ENCODE measurements at regions not wholly inside any gene's neighbourhood (a gene's known extent, or its start where the extent isn't known, plus 50 kb on each side); places are given as distances from the start of the nearest gene placed in this dataset.

DNA sequence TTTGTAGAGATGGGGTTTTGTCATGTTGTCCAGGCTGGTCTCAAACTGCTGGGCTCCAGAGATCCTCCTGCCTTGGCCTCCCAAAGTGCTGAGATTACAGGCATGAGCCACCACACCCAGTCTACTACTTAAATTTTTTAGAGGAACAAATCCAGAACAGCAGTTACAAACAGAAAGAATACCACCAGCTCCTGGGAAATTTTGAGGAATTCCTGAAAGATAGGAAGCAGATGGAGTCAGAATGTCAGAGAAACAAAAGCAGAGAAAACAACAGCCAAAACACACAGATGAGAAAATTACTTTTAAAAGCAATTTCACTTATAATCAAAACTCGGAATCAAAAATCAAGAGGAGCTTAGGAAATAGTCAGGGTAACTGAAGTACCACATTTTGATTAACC lies 543.3 kb upstream of the MARCKS start:
- no peaks in the 10 kb centered on the region; the same call in 1 of the 2 replicates for H3K36me3 ChIP-seq (ENCODE audit: insufficient read depth)
- TF ChIP-seq JUNB (IDR thresholded peaks at IDR 0.05; ENCODE audit: unreplicated experiment) (no peak), NANOG (IDR thresholded peaks at IDR 0.05; ENCODE audit: borderline replicate concordance) (no peak), CREB1 (CRISPR knock-in tag; IDR thresholded peaks at IDR 0.05; ENCODE audit: low read depth) (no peak)
- TF ChIP-seq, protein P1, sequence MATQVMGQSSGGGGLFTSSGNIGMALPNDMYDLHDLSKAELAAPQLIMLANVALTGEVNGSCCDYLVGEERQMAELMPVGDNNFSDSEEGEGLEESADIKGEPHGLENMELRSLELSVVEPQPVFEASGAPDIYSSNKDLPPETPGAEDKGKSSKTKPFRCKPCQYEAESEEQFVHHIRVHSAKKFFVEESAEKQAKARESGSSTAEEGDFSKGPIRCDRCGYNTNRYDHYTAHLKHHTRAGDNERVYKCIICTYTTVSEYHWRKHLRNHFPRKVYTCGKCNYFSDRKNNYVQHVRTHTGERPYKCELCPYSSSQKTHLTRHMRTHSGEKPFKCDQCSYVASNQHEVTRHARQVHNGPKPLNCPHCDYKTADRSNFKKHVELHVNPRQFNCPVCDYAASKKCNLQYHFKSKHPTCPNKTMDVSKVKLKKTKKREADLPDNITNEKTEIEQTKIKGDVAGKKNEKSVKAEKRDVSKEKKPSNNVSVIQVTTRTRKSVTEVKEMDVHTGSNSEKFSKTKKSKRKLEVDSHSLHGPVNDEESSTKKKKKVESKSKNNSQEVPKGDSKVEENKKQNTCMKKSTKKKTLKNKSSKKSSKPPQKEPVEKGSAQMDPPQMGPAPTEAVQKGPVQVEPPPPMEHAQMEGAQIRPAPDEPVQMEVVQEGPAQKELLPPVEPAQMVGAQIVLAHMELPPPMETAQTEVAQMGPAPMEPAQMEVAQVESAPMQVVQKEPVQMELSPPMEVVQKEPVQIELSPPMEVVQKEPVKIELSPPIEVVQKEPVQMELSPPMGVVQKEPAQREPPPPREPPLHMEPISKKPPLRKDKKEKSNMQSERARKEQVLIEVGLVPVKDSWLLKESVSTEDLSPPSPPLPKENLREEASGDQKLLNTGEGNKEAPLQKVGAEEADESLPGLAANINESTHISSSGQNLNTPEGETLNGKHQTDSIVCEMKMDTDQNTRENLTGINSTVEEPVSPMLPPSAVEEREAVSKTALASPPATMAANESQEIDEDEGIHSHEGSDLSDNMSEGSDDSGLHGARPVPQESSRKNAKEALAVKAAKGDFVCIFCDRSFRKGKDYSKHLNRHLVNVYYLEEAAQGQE (IDR thresholded peaks at IDR 0.05; ENCODE audit: unreplicated experiment), result no peak
- TF ChIP-seq, protein P2, sequence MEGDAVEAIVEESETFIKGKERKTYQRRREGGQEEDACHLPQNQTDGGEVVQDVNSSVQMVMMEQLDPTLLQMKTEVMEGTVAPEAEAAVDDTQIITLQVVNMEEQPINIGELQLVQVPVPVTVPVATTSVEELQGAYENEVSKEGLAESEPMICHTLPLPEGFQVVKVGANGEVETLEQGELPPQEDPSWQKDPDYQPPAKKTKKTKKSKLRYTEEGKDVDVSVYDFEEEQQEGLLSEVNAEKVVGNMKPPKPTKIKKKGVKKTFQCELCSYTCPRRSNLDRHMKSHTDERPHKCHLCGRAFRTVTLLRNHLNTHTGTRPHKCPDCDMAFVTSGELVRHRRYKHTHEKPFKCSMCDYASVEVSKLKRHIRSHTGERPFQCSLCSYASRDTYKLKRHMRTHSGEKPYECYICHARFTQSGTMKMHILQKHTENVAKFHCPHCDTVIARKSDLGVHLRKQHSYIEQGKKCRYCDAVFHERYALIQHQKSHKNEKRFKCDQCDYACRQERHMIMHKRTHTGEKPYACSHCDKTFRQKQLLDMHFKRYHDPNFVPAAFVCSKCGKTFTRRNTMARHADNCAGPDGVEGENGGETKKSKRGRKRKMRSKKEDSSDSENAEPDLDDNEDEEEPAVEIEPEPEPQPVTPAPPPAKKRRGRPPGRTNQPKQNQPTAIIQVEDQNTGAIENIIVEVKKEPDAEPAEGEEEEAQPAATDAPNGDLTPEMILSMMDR (conservative IDR thresholded peaks at IDR 0.05; ENCODE audit: low read depth in 2 of 2), result no peak
- TF ChIP-seq, protein P3, sequence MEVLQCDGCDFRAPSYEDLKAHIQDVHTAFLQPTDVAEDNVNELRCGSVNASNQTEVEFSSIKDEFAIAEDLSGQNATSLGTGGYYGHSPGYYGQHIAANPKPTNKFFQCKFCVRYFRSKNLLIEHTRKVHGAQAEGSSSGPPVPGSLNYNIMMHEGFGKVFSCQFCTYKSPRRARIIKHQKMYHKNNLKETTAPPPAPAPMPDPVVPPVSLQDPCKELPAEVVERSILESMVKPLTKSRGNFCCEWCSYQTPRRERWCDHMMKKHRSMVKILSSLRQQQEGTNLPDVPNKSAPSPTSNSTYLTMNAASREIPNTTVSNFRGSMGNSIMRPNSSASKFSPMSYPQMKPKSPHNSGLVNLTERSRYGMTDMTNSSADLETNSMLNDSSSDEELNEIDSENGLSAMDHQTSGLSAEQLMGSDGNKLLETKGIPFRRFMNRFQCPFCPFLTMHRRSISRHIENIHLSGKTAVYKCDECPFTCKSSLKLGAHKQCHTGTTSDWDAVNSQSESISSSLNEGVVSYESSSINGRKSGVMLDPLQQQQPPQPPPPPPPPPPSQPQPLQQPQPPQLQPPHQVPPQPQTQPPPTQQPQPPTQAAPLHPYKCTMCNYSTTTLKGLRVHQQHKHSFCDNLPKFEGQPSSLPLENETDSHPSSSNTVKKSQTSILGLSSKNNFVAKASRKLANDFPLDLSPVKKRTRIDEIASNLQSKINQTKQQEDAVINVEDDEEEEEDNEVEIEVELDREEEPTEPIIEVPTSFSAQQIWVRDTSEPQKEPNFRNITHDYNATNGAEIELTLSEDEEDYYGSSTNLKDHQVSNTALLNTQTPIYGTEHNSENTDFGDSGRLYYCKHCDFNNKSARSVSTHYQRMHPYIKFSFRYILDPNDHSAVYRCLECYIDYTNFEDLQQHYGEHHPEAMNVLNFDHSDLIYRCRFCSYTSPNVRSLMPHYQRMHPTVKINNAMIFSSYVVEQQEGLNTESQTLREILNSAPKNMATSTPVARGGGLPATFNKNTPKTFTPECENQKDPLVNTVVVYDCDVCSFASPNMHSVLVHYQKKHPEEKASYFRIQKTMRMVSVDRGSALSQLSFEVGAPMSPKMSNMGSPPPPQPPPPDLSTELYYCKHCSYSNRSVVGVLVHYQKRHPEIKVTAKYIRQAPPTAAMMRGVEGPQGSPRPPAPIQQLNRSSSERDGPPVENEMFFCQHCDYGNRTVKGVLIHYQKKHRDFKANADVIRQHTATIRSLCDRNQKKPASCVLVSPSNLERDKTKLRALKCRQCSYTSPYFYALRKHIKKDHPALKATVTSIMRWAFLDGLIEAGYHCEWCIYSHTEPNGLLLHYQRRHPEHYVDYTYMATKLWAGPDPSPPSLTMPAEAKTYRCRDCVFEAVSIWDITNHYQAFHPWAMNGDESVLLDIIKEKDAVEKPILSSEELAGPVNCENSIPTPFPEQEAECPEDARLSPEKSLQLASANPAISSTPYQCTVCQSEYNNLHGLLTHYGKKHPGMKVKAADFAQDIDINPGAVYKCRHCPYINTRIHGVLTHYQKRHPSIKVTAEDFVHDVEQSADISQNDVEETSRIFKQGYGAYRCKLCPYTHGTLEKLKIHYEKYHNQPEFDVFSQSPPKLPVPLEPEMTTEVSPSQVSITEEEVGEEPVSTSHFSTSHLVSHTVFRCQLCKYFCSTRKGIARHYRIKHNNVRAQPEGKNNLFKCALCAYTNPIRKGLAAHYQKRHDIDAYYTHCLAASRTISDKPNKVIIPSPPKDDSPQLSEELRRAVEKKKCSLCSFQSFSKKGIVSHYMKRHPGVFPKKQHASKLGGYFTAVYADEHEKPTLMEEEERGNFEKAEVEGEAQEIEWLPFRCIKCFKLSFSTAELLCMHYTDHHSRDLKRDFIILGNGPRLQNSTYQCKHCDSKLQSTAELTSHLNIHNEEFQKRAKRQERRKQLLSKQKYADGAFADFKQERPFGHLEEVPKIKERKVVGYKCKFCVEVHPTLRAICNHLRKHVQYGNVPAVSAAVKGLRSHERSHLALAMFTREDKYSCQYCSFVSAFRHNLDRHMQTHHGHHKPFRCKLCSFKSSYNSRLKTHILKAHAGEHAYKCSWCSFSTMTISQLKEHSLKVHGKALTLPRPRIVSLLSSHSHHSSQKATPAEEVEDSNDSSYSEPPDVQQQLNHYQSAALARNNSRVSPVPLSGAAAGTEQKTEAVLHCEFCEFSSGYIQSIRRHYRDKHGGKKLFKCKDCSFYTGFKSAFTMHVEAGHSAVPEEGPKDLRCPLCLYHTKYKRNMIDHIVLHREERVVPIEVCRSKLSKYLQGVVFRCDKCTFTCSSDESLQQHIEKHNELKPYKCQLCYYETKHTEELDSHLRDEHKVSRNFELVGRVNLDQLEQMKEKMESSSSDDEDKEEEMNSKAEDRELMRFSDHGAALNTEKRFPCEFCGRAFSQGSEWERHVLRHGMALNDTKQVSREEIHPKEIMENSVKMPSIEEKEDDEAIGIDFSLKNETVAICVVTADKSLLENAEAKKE (CRISPR knock-in tag; IDR thresholded peaks at IDR 0.05), result no peak
- no peaks in the 10 kb centered on the region for H3K4me1 ChIP-seq (ENCODE audit: insufficient read depth)
- ATAC-seq (no peak), DNase-seq (ENCODE audit: low spot score) (no peak)
- H3K79me2 ChIP-seq (replicated peaks; ENCODE audit: insufficient read depth), result no peaks in the 10 kb centered on the region
- Mint-ChIP-seq H3K27me3 (ENCODE audit: insufficient read depth, low read depth, poor library complexity) (no peaks in the 10 kb centered on the region), H3K4me1 (no peaks in the 10 kb centered on the region), H3K4me3 (no peak overlapping the region), H3K27ac (no peak overlapping the region), H3K36me3 (ENCODE audit: low read depth) (no peaks in the 10 kb centered on the region), H3K9me3 (no peaks in the 10 kb centered on the region)
- H3F3A ChIP-seq (replicated peaks; ENCODE audit: low read depth), result no peaks in the 10 kb centered on the region
- no peak overlapping the region for H3K27ac ChIP-seq (ENCODE audit: low read depth)
- H3K4me3 ChIP-seq, result no peak overlapping the region
- no peaks in the 10 kb centered on the region for H3K27me3 ChIP-seq (ENCODE audit: insufficient read depth)
- H4K20me1 ChIP-seq (replicated peaks; ENCODE audit: insufficient read depth), result no peaks in the 10 kb centered on the region
- H2AFZ ChIP-seq, result no peak overlapping the region
- H3K9me2 ChIP-seq (ENCODE audit: insufficient read depth), result no peaks in the 10 kb centered on the region
- H3K4me2 ChIP-seq, result no peak overlapping the region
